NCI-H69 (cell line): ENCODE measurements at regions not wholly inside any gene's neighbourhood (a gene's known extent, or its start where the extent isn't known, plus 50 kb on each side); places are given as distances from the start of the nearest gene placed in this dataset.

Experiments used
- DNase-seq: peaks from one replicate; lab custom pipeline; 2025; lab: John Stamatoyannopoulos, UW

DNA sequence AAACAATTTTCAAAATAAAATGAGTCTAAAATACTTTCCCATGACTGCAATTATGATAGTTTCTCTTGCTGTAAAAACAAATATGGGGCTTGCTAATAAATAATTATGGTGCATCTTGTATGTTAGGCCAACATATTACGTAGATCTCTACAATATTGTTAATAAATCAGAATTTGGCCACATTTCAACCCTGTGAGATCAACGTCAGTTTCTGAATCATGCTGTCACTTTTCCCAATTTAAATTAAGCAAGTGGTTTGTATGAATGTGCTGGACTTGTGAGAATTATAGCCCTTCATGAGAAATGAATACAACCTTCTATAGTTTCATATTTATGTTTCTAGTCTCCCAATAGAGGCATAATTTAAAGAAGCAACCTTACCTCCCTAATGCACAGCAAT lies 808.9 kb downstream of the SUCLG1 start:
- DNase-seq, result no peak

GRCh38 chr2:83640506-83640905 lies 818.6 kb downstream of the SUCLG1 start:
- DNase-seq, result no peak

- DNase-seq, result no peak
Measured at GRCh38 chr2:83633423-83633822, 825.7 kb downstream of the SUCLG1 start.

- no peak for DNase-seq
Measured at GRCh38 chr2:83630351-83630750, 828.7 kb downstream of the SUCLG1 start.

- DNase-seq, result no peak
Measured at GRCh38 chr2:83615511-83615910, 843.6 kb downstream of the SUCLG1 start.

GRCh38 chr2:83613178-83613577 lies 845.9 kb downstream of the SUCLG1 start:
- DNase-seq, result no peak

- no peak for DNase-seq
Measured at GRCh38 chr2:83602753-83603152, 856.3 kb downstream of the SUCLG1 start.

- no peak for DNase-seq
Measured at GRCh38 chr2:83596592-83597282, 862.3 kb downstream of the SUCLG1 start.

DNA sequence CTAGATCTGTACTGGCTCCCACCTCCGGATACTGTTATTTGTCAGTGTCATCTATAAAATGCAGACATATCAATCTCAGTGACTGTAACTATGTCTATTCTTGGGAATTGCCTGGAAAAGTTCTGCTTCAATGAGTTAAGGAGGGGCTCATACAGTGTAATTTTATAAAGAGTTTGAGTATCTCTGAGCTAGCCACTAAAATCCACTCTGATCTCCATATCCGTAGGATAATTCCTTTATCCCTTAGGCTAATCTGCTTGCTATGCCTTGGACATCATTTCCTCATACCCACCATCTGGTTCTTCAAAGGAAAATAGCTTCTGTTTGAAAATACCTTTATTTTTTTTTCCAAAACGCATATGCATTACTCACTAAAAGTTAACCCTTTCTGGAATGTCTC lies 863.2 kb downstream of the SUCLG1 start:
- DNase-seq, result no peak

DNA sequence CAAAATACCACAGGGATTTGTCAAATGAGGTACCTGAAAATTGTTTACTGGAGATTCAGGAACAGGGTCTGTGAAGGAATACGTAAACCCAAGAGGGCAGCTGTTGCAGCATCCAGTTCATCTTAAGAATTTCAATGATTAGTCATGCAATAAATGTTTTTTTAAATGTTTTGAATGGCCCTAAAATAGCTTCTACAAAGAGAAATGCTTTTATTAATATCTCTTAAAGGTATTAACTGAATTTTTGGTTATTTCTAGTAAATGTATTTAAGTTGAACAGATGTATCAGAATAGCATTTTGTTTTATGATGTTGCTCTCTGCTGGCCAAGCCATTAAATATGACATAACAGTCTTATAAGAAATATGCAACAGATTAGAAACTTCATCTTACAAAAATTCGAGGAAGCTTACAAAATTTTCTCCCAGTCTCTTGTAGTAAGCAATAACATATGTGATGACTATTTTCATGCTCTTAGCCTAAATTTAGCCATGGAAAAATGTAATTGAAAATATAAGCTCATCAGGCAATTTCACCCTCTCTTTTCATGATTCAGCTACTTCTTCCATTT lies 863.9 kb downstream of the SUCLG1 start:
- no peak for DNase-seq

DNA sequence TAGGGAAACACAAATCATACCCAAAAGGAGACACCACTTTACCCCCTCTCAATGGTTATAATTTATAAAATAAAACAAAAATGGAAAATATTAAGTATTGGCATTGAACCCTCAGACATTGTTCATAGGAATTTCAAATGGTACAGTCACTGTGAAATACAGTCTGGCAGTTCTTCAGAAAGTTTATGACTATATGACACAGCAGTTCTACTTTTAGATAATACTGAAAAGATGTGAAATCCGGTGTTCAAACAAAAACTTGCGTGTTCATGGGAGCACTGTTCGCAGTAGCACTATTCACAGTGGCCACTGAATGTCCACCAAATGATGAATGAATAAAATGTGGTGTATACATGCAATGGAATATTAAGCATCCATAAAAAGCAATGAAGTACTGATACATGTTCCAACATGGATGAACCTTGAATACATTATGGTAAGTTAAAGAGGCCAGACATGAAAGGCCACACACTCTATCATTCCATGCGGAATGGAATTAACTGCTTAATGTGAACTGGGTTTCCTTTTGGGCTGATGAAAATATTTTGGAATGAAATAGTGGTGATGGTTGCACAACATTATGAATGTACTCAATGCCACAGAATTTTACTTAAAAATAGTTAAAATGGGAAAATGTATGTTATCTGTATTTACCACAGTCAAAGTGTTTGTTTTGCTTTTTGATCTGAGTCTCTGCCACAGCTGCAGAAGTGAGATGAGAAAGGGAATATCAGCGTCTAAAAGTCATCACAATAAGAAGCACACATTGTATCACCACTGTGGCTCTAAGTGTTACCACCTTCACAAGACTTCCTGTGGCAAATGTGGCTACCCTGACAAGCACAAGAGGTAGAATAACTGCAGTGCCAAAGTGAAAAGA lies 864.6 kb downstream of the SUCLG1 start:
- DNase-seq, result no peak

- DNase-seq, result no peak
Measured at GRCh38 chr2:83587309-83587708, 871.8 kb downstream of the SUCLG1 start.

DNA sequence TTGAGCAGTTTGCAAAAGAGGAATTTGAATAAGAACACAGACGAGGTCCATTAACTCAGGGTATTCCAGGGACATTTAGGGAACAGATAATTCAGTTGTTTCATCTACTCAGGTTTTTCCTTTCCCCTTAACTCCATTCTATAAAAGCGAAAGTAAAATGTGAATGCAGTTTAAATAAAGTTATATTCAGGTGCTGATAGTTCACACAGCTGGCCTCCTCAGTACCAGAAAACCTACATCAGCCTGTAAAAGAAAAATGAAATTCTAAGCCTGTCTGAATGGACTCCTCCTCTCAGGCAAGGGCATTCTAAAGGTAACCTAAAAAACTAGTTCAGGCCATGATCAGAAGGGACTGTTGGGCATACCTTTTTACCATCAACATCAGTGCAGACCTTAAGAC lies 873.8 kb downstream of the SUCLG1 start:
- no peak for DNase-seq

GRCh38 chr2:83584672-83585071 lies 874.4 kb downstream of the SUCLG1 start:
- DNase-seq, result no peak

GRCh38 chr2:83582589-83582988 lies 876.5 kb downstream of the SUCLG1 start:
- no peak for DNase-seq

GRCh38 chr2:83579507-83579906 lies 879.6 kb downstream of the SUCLG1 start:
- no peak for DNase-seq

DNA sequence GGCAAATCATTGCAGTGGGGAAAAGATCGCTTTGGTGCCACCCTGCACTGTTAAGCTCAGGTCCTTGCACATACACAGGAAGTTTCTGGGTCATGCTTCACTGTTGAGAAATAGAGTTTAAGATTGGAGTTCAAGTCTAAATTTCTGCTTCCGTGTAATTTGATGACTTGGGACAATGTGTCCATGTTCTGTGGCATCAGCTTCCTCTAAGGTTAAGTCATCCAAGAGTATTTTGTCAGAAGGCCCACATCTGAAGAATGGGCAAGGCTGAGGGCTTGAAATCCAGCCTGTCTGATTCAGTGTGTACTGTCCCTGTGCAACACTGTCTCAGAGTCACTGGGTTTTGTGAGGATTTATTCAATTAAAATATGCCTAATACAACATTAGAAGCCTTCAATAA lies 880.7 kb downstream of the SUCLG1 start:
- DNase-seq, result no peak

- DNase-seq, result no peak
Measured at GRCh38 chr2:83574614-83575013, 884.5 kb downstream of the SUCLG1 start.

DNA sequence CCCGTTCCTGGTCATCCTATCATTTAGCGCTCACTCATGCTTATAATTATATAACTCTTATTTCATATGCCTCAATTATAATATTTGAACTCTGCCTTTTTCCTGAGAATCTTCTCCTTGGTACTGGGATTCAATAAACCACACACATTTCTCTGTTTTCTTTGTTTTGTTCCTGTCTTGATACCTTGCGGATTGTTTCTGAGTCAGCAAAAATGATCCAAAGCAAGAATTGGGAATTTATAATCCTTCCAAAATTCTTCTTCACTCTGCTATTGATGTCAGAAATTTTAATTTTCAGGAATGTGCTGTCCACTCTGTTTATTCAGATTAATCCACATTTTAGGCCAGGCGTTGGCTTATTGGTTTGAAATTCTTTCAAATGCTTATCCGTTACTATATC lies 886.0 kb downstream of the SUCLG1 start:
- no peak for DNase-seq

GRCh38 chr2:83572400-83572799 lies 886.7 kb downstream of the SUCLG1 start:
- no peak for DNase-seq

DNA sequence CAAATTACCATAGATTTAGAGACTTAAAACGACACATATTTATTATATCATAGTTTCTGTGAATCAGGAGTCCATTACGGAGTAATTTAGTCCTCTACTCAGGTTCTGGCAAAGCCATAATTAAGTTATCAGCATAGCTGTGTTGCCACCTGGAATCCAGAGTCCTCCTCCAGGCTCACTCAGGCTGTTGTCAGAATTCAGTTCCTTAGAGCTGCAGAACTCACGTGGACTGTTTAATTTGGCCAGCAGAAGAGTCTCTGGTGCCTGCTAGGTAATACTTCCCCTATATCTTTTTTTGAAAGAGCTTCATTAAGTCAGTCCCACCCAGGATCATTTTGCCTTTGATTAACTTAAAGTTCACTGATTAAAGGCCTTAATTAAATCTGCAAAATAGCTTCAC lies 891.5 kb downstream of the SUCLG1 start:
- no peak for DNase-seq

DNA sequence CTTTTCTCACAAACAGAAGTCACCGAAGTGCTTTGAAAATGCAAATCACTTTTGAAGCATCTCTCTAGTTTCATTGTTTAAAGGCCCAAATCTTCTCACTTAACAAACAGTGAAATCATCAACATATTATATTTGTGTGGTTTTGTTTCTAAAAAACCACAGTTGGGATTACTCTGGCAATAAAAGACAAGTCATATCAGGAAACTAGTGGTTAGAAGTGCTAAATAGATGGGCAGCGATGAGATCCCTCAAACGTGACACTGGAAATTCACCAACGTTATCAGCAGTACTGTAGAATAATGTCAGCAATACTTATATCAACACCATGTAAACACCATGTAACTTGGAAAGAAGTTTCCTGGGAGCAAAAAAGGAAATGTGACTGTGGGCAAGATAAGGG lies 893.5 kb downstream of the SUCLG1 start:
- no peak for DNase-seq

DNA sequence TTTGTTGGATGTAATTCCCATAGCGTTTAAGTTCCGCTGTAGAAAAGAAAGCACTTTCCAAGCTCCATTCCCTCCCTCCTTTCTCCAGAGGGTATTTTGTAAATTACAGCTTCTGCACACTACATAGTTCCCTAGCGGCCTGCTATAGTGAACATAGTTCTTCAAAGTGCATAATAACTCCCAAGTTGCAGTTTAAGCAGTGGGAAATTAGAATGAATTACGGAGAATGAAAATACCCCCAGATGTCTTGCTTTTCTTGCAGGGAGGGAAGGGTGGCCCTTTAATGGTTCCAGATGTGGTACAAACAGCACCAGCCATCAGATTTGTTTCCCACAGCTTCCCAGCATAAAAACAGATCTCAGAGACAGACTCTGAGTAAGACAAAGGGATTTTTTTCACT lies 893.9 kb downstream of the SUCLG1 start:
- no peak for DNase-seq
